H1 (cell line): ENCODE measurements at regions not wholly inside any gene's neighbourhood (a gene's known extent, or its start where the extent isn't known, plus 50 kb on each side); places are given as distances from the start of the nearest gene placed in this dataset.

Experiments
- CTCF ChIA-PET: fragments of 300-600 bp; sonication (Branson Sonifier 250); formaldehyde crosslinking; loops from one replicate; lab custom pipeline; 2021; ENCODE audit not compliant: partially characterized antibody; lab: Charles Lee
- POLR2A ChIA-PET: fragments of 300-600 bp; sonication (Branson Sonifier 250); formaldehyde crosslinking; loops from one replicate; lab custom pipeline; 2021; ENCODE audit warnings: inconsistent platforms; ENCODE audit not compliant: partially characterized antibody; lab: Charles Lee
- DNase-seq, 2 experiments: peaks; one replicate each; pipeline versions ENCODE4 v3.0.0 to v3.0.0-alpha.2; 2010 to 2022; ENCODE audit warnings: low spot score in 2 of 2, low read depth in 1 of 2, mixed read lengths in 1 of 2
- FAIRE-seq: peaks from 2 replicates; lab custom pipeline; 2011; peaks lifted over from hg19 to GRCh38; lab: Jason Lieb, UNC
- H2AFZ ChIP-seq: 2 replicates; pipeline ENCODE4 v1.8.1; 2012; ENCODE audit warnings: low read length, inconsistent platforms
- H2AK5ac ChIP-seq: 2 replicates; pipeline ENCODE4 v1.6.1; 2013; ENCODE audit warnings: low read depth, low read length
- H2BK120ac ChIP-seq: replicated peaks from 2 replicates; pipeline ENCODE3; 2013; ENCODE audit warnings: low read depth, low read length, inconsistent platforms
- H2BK12ac ChIP-seq: 2 replicates; pipeline ENCODE4 v1.6.1; 2013; ENCODE audit warnings: low read depth, low read length
- H2BK15ac ChIP-seq: 2 replicates; pipeline ENCODE4 v1.6.1; 2013; ENCODE audit warnings: low read length
- H2BK20ac ChIP-seq: 2 replicates; pipeline ENCODE4 v1.6.1; 2013; ENCODE audit warnings: low read length
- H2BK5ac ChIP-seq: 2 replicates; pipeline ENCODE4 v1.6.1; 2013; ENCODE audit warnings: low read depth, low read length
- H3K14ac ChIP-seq: 2 replicates; pipeline ENCODE4 v1.6.1; 2013; ENCODE audit warnings: inconsistent platforms; ENCODE audit not compliant: insufficient read length
- H3K18ac ChIP-seq: 2 replicates; pipeline ENCODE4 v1.6.1; 2013; ENCODE audit warnings: low read length; ENCODE audit errors: extremely low read depth
- H3K23ac ChIP-seq: 2 replicates; pipeline ENCODE4 v1.6.1; 2013; ENCODE audit warnings: inconsistent platforms; ENCODE audit not compliant: insufficient read length
- H3K23me2 ChIP-seq: 2 replicates; pipeline ENCODE4 v1.6.1; 2013; ENCODE audit warnings: low read depth, low read length
- H3K27ac ChIP-seq: 2 replicates; pipeline ENCODE4 v1.6.1; 2011; ENCODE audit warnings: low read depth, low read length, inconsistent platforms
- H3K27me3 ChIP-seq, 4 experiments: replicated peaks in 1 of 4; 1 replicate in 1 of 4; 2 replicates in 3 of 4; pipeline versions ENCODE4 v1.6.1 to v1.8.1; 2011 to 2013; ENCODE audit warnings: low read length in 3 of 4, mild to moderate bottlenecking in 3 of 4, inconsistent platforms in 2 of 4, mixed read lengths in 2 of 4, moderate library complexity in 1 of 4; ENCODE audit not compliant: control insufficient read depth in 3 of 4, insufficient read depth in 3 of 4; ENCODE audit errors: extremely low read depth in 1 of 4
- H3K36me3 ChIP-seq, 4 experiments: 2 replicates each; pipeline versions ENCODE4 v1.6.1 to v1.8.1; 2011 to 2013; ENCODE audit warnings: mild to moderate bottlenecking in 4 of 4, low read length in 3 of 4, moderate library complexity in 2 of 4, control low read depth in 1 of 4, inconsistent platforms in 1 of 4; ENCODE audit not compliant: insufficient read depth in 4 of 4, control insufficient read depth in 2 of 4
- H3K4ac ChIP-seq: replicated peaks from 2 replicates; pipeline ENCODE3; 2013; ENCODE audit warnings: low read length, low read depth, mixed read lengths, inconsistent platforms; ENCODE audit not compliant: insufficient read length
- H3K4me1 ChIP-seq, 4 experiments: replicated peaks in 1 of 4; 1 replicate in 1 of 4; 2 replicates in 3 of 4; pipeline versions ENCODE4 v1.6.1 to v1.8.1; 2011 to 2013; ENCODE audit warnings: low read length in 3 of 4, inconsistent platforms in 2 of 4, mixed read lengths in 1 of 4; ENCODE audit not compliant: insufficient read depth in 4 of 4, control insufficient read depth in 3 of 4
- H3K4me2 ChIP-seq, 2 experiments: 2 replicates each; pipeline versions ENCODE4 v1.6.1 to v1.8.1; 2011 to 2013; ENCODE audit warnings: low read depth in 2 of 2, low read length in 2 of 2, control low read depth in 1 of 2, inconsistent platforms in 1 of 2, mild to moderate bottlenecking in 1 of 2; ENCODE audit not compliant: insufficient read depth in 1 of 2
- H3K4me3 ChIP-seq, 4 experiments: fragments of 200-600, 300-600 bp in 1 of 4; sonication (generic), shearing (Covaris generic), sonication (Bioruptor Twin) in 1 of 4; 2 replicates each; pipeline versions ENCODE4 v1.5.1 to v1.8.1; 2011 to 2016; ENCODE audit warnings: low read length in 4 of 4, low read depth in 3 of 4, control low read depth in 2 of 4, inconsistent platforms in 2 of 4, mild to moderate bottlenecking in 2 of 4, mixed read lengths in 1 of 4, moderate library complexity in 1 of 4; ENCODE audit not compliant: insufficient read depth in 2 of 4; ENCODE audit errors: extremely low read depth in 1 of 4
- H3K56ac ChIP-seq: replicated peaks from 2 replicates; pipeline ENCODE3; 2013; ENCODE audit warnings: low read depth, mild to moderate bottlenecking, mixed read lengths, low read length, inconsistent platforms; ENCODE audit not compliant: insufficient read length
- H3K79me1 ChIP-seq: 2 replicates; pipeline ENCODE4 v1.6.1; 2013; ENCODE audit warnings: low read depth, low read length, control low read depth
- H3K79me2 ChIP-seq, 2 experiments: 2 replicates each; pipeline versions ENCODE4 v1.6.1 to v1.8.1; 2012 to 2013; ENCODE audit warnings: low read length in 2 of 2, mild to moderate bottlenecking in 2 of 2, inconsistent platforms in 1 of 2; ENCODE audit not compliant: insufficient read depth in 2 of 2, control insufficient read depth in 1 of 2
- H3K9ac ChIP-seq, 4 experiments: replicated peaks in 1 of 4; 1 replicate in 1 of 4; 2 replicates in 3 of 4; pipeline versions ENCODE4 v1.6.1 to v1.8.1; 2011 to 2013; ENCODE audit warnings: low read depth in 3 of 4, low read length in 3 of 4, control low read depth in 2 of 4, mild to moderate bottlenecking in 2 of 4, moderate library complexity in 2 of 4, inconsistent platforms in 1 of 4; ENCODE audit errors: extremely low read depth in 1 of 4
- H3K9me3 ChIP-seq, 2 experiments: 2 replicates each; pipeline versions ENCODE4 v1.6.1 to v1.8.1; 2012 to 2013; ENCODE audit warnings: mild to moderate bottlenecking in 2 of 2, moderate library complexity in 2 of 2, control low read depth in 1 of 2, inconsistent platforms in 1 of 2, low read depth in 1 of 2, low read length in 1 of 2, mixed read lengths in 1 of 2; ENCODE audit not compliant: insufficient read depth in 2 of 2
- H4K20me1 ChIP-seq, 2 experiments: replicated peaks in 1 of 2; 2 replicates each; pipeline versions ENCODE3 to v1.8.1; 2011 to 2013; ENCODE audit warnings: inconsistent platforms in 2 of 2, low read length in 2 of 2, mild to moderate bottlenecking in 1 of 2; ENCODE audit not compliant: insufficient read depth in 2 of 2, control insufficient read depth in 1 of 2
- H4K5ac ChIP-seq: 2 replicates; pipeline ENCODE4 v1.6.1; 2013; ENCODE audit warnings: low read length, low read depth, mixed read lengths, inconsistent platforms; ENCODE audit not compliant: insufficient read length
- H4K8ac ChIP-seq: 2 replicates; pipeline ENCODE4 v1.8.0; 2013; ENCODE audit warnings: mild to moderate bottlenecking, moderate library complexity, low read length, inconsistent platforms; ENCODE audit not compliant: insufficient read depth; ENCODE audit errors: extremely low read depth
- H4K91ac ChIP-seq: replicated peaks from 2 replicates; pipeline ENCODE3; 2013; ENCODE audit warnings: low read length, mixed read lengths, inconsistent platforms; ENCODE audit not compliant: insufficient read length
- BACH1 ChIP-seq: IDR thresholded peaks from 2 replicates; pipeline ENCODE4 v1.6.1; 2012; ENCODE audit warnings: low read length, improper control_type of control experiment
- EZH2 ChIP-seq: fragments of 200-600 bp; sonication (generic); IDR thresholded peaks from 2 replicates; pipeline ENCODE4 v1.7.1; 2012; ENCODE audit warnings: low read depth, mild to moderate bottlenecking, moderate library complexity, low read length, inconsistent platforms; ENCODE audit not compliant: severe bottlenecking
- GTF2F1 ChIP-seq: IDR thresholded peaks from 2 replicates; pipeline ENCODE4 v1.6.1; 2012; ENCODE audit warnings: low read depth, low read length, improper control_type of control experiment, borderline replicate concordance
- KDM1A ChIP-seq: fragments of 200-600, 300-600 bp; sonication (generic); IDR thresholded peaks from 2 replicates; pipeline ENCODE4 v1.7.1; 2016; ENCODE audit warnings: mild to moderate bottlenecking, low read length, borderline replicate concordance
- POU5F1 ChIP-seq: IDR thresholded peaks from 2 replicates; pipeline ENCODE4 v1.6.1; 2011; ENCODE audit warnings: low read depth, mild to moderate bottlenecking, low read length, moderate library complexity
- RNF2 ChIP-seq: fragments of 200-900, 300-1000 bp; sonication (generic); IDR thresholded peaks from 2 replicates; pipeline ENCODE4 v1.7.1; 2016; ENCODE audit warnings: borderline replicate concordance, low read depth, mild to moderate bottlenecking, antibody characterized with exemption, low read length; ENCODE audit not compliant: poor library complexity, severe bottlenecking; ENCODE audit errors: missing control alignments
- SIRT6 ChIP-seq: IDR thresholded peaks from one replicate; pipeline ENCODE4 v1.7.1; 2012; ENCODE audit warnings: low read length, inconsistent platforms
- SIX5 ChIP-seq: IDR thresholded peaks from 2 replicates; pipeline ENCODE4 v1.6.1; 2011; ENCODE audit warnings: mild to moderate bottlenecking, low read depth, low read length
- SP4 ChIP-seq: IDR thresholded peaks from 2 replicates; pipeline ENCODE4 v1.6.1; 2012; ENCODE audit warnings: low read length, inconsistent platforms
- TAF7 ChIP-seq: optimal IDR thresholded peaks from 2 replicates; pipeline ENCODE3; 2011; ENCODE audit warnings: low read depth, mild to moderate bottlenecking, inconsistent platforms, low read length, moderate library complexity, borderline replicate concordance
- WGBS, 2 experiments: shearing (Covaris generic) in 1 of 2; methylation state at CpG; one replicate each; pipeline versions ENCODE4 v1.1.6 to v1.1.7; 2013 to 2015; ENCODE audit warnings: low lambda C conversion rate in 2 of 2, mixed read lengths in 2 of 2, inconsistent platforms in 1 of 2, low coverage in 1 of 2, missing lambda C conversion rate in 1 of 2; ENCODE audit not compliant: insufficient replicate concordance in 2 of 2, insufficient coverage in 1 of 2, insufficient read length in 1 of 2; ENCODE audit errors: extremely low coverage in 1 of 2, missing lambda C conversion rate in 1 of 2; 5-methylcytosine and 5-hydroxymethylcytosine counted together

- no peaks in the 10 kb centered on the region for H3K36me3 ChIP-seq
- no peak overlapping the region for H3K27ac ChIP-seq
- H4K20me1 ChIP-seq, result no peaks in the 10 kb centered on the region
- H3K27me3 ChIP-seq, result no peaks in the 10 kb centered on the region
- H3K79me1 ChIP-seq, result no peaks in the 10 kb centered on the region
- no peak overlapping the region for H2AFZ ChIP-seq
- WGBS, 2 experiments, result 45% methylated on average over 1 of the region's 1 CpG; no CpG with 5 or more reads in 1 of the 2 experiments
- FAIRE-seq, result no peak
- no peak for DNase-seq
- no peak overlapping the region for H2BK120ac ChIP-seq
- H2AK5ac ChIP-seq, result no peak overlapping the region
- H3K4me2 ChIP-seq, result no peak overlapping the region
- TF ChIP-seq GTF2F1 (no peak), SIX5 (no peak), TAF7 (no peak), SP4 (no peak), KDM1A (no peak), RNF2 (no peak), SIRT6 (no peak), EZH2 (no peak), POU5F1 (no peak), BACH1 (no peak)
- TF ChIP-seq, all 59 proteins: peak for 0
- Histone ChIP-seq H4K8ac (no peak overlapping the region), H3K4me3 (no peak overlapping the region), H4K5ac (no peak overlapping the region), H3K23me2 (no peaks in the 10 kb centered on the region), H4K91ac (no peak overlapping the region), H2BK12ac (no peak overlapping the region), H2BK15ac (no peak overlapping the region), H3K18ac (no peak overlapping the region), H3K14ac (no peak overlapping the region), H3K56ac (no peak overlapping the region), H2BK5ac (no peak overlapping the region), H3K9me3 (no peaks in the 10 kb centered on the region), H3K23ac (no peak overlapping the region), H3K79me2 (no peaks in the 10 kb centered on the region), H3K4me1 (no peaks in the 10 kb centered on the region), H3K9ac (no peak overlapping the region), H3K4ac (no peak overlapping the region), H2BK20ac (no peak overlapping the region)
- CTCF ChIA-PET, result no interaction called here
- POLR2A ChIA-PET, result no interaction called here
Observed at GRCh38 chr12:91854725-91855124, 290.9 kb downstream of the BTG1 start.
